CD4-positive, alpha-beta memory T cell (primary cell): ENCODE measurements at regions not wholly inside any gene's neighbourhood (a gene's known extent, or its start where the extent isn't known, plus 50 kb on each side); places are given as distances from the start of the nearest gene placed in this dataset.

Experiments
- CTCF ChIA-PET: fragments of 350-600 bp; sonication (Branson Sonifier 250); formaldehyde crosslinking; loops from one replicate; lab custom pipeline; 2021; ENCODE audit warnings: inconsistent platforms; ENCODE audit not compliant: partially characterized antibody; lab: Charles Lee
- POLR2A ChIA-PET: fragments of 350-600 bp; sonication (Branson Sonifier 250); formaldehyde crosslinking; loops from one replicate; lab custom pipeline; 2021; ENCODE audit not compliant: partially characterized antibody; lab: Charles Lee
- DNase-seq, 5 donors: peaks; one replicate each; pipeline versions ENCODE4 v3.0.0 to v3.0.0-alpha.2; 2020 to 2022; ENCODE audit warnings: mixed read lengths in 1 of 5
- H3K27ac ChIP-seq: one replicate; pipeline ENCODE4 v1.7.0; 2013; ENCODE audit warnings: low read depth, low read length
- H3K27me3 ChIP-seq: 2 replicates; pipeline ENCODE4 v1.7.0; 2013; ENCODE audit warnings: mild to moderate bottlenecking, low read length, moderate library complexity; ENCODE audit not compliant: insufficient read depth
- H3K36me3 ChIP-seq: 2 replicates; pipeline ENCODE4 v1.7.0; 2013; ENCODE audit warnings: mild to moderate bottlenecking, low read length, moderate library complexity; ENCODE audit not compliant: insufficient read depth
- H3K4me1 ChIP-seq: 2 replicates; pipeline ENCODE4 v1.7.0; 2013; ENCODE audit warnings: mild to moderate bottlenecking, low read length, moderate library complexity; ENCODE audit not compliant: insufficient read depth
- H3K4me3 ChIP-seq, 2 donors: one replicate each; pipeline ENCODE4 v1.7.0; 2013; ENCODE audit warnings: low read length in 2 of 2, mild to moderate bottlenecking in 1 of 2
- H3K9me3 ChIP-seq, 2 donors: one replicate each; pipeline ENCODE4 v1.7.0; 2013; ENCODE audit warnings: low read length in 2 of 2, control low read depth in 1 of 2; ENCODE audit not compliant: control insufficient read depth in 1 of 2
- H3K27ac Mint-ChIP-seq, 7 donors: one replicate each; pipeline ENCODE4 v1.8.0; 2020 to 2021; ENCODE audit warnings: mixed read lengths in 7 of 7, mild to moderate bottlenecking in 6 of 7, inconsistent platforms in 3 of 7, moderate library complexity in 3 of 7
- H3K27me3 Mint-ChIP-seq, 2 donors: one replicate each; pipeline ENCODE4 v1.8.0; 2020 to 2021; ENCODE audit warnings: mixed read lengths in 2 of 2
- H3K36me3 Mint-ChIP-seq, 2 donors: one replicate each; pipeline ENCODE4 v1.8.0; 2020 to 2021; ENCODE audit warnings: mixed read lengths in 2 of 2, inconsistent platforms in 1 of 2, mild to moderate bottlenecking in 1 of 2
- H3K4me1 Mint-ChIP-seq, 4 donors: one replicate each; pipeline ENCODE4 v1.8.0; 2020 to 2021; ENCODE audit warnings: mixed read lengths in 4 of 4, mild to moderate bottlenecking in 1 of 4
- H3K4me3 Mint-ChIP-seq, 8 donors: one replicate each; pipeline ENCODE4 v1.8.0; 2020 to 2021; ENCODE audit warnings: mixed read lengths in 8 of 8, mild to moderate bottlenecking in 7 of 8, moderate library complexity in 6 of 8, inconsistent platforms in 3 of 8
- H3K9me3 Mint-ChIP-seq, 8 donors: one replicate each; pipeline ENCODE4 v1.8.0; 2020 to 2021; ENCODE audit warnings: mixed read lengths in 8 of 8, mild to moderate bottlenecking in 5 of 8, inconsistent platforms in 3 of 8, moderate library complexity in 1 of 8
- intact Hi-C: fragments of 100-400 bp; cut with micrococcal nuclease; formaldehyde crosslinking; loops from one replicate; pipeline ENCODE4 v1.15.1; 2023

DNA sequence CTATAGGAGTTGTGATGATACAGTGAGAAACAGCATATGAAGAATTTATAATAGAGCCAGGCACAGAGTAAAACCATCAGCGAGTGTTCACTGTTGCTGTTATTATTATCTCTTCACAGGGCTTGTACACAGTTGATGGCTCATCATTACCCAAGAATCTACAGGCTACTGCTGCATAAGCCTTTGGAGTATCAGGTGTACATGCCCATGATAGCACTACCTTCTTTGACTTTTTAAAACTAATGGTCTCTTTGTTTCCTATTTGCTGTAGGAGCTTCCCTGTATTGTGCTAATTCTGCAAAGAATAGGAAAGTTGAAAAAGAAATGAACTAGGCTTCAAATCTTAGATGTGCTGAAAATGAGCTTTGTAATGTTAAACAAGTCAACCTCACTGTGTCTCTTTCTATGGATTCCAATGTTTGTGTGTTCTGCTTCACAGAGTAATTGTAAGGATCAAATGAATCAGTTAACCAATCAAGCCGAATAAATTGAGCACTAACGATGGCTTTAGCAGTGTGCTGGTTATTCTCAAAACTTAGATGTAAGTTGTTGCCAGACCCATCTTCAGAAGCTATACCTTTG, 138.8 kb downstream of the TUSC7 start:
- no peaks in the 10 kb centered on the region for H3K27me3 ChIP-seq
- H3K27me3 Mint-ChIP-seq, result no peaks in the 10 kb centered on the region
- POLR2A ChIA-PET, result no interaction called here
- H3K36me3 Mint-ChIP-seq, result no peaks in the 10 kb centered on the region
- H3K9me3 ChIP-seq, result no peaks in the 10 kb centered on the region
- H3K9me3 Mint-ChIP-seq, result peaks cover 0 to 7% (median 2%) of the 10 kb centered on the region in 8 donors
- H3K27ac Mint-ChIP-seq, result no peak overlapping the region
- no peaks in the 10 kb centered on the region for H3K36me3 ChIP-seq
- intact Hi-C loops, result no loop called here
- no peak overlapping the region for H3K27ac ChIP-seq
- no peak overlapping the region for H3K4me3 Mint-ChIP-seq
- no peaks in the 10 kb centered on the region for H3K4me1 ChIP-seq
- no peak overlapping the region for H3K4me3 ChIP-seq
- CTCF ChIA-PET, result interaction anchor here (1.1 kb wide), 1 partner anchor 11 kb away, joined by 3 read pairs; no protein-coding TSS in a partner anchor
- H3K4me1 Mint-ChIP-seq, result no peaks in the 10 kb centered on the region
- DNase-seq, result no peak

DNA sequence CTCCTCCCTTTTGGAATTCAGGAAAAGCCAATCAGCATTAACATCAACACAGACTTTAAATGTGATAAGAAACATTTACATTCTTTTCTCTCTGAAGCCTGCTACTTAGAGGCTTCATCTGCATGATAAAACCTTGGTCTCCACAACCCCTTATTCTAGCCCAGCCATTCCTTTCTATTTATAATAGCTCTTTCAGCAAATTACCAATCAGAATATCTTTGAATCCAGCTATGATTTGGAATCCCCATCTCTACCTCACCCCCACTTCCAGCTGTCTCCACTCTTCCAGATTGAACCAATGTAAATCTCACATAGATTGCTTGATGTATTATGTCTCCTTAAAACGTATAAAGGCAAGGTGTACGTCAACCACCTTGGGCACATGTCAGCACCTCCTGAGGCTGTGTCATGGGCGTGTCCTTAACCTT, 139.7 kb downstream of the TUSC7 start:
- Histone ChIP-seq H3K27ac (no peak overlapping the region), H3K9me3 (no peaks in the 10 kb centered on the region), H3K4me1 (no peaks in the 10 kb centered on the region), H3K36me3 (no peaks in the 10 kb centered on the region), H3K4me3 (no peak overlapping the region), H3K27me3 (no peaks in the 10 kb centered on the region)
- ChIA-PET CTCF (no interaction called here), POLR2A (no interaction called here)
- Mint-ChIP-seq H3K27ac (no peak overlapping the region), H3K4me1 (no peaks in the 10 kb centered on the region), H3K4me3 (no peak overlapping the region), H3K27me3 (no peaks in the 10 kb centered on the region), H3K9me3 (peaks cover 0 to 8% (median 2%) of the 10 kb centered on the region in 8 donors), H3K36me3 (no peaks in the 10 kb centered on the region)
- DNase-seq, result no peak
- intact Hi-C loops, result no loop called here

DNA sequence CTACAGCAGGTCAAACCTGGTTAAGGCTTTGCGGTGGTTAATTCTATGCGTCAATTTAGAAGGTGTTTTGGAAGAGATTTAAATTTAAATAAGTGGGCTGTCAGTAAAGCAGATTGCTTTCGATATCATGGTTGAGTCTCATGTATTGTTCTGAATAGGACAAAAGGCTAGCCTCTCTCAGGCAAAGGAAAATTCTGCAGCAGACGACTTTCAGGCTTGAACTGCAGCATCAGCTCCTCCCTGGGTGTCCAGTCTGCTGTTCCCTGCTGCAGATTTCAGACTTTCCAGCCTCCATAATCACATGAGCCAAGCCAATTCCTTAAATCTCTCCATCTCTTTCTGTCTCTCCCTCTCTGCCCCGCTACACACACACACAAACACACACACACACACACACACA, 143.2 kb downstream of the TUSC7 start:
- H3K27me3 Mint-ChIP-seq, result no peaks in the 10 kb centered on the region
- ChIA-PET CTCF (no interaction called here), POLR2A (no interaction called here)
- Histone ChIP-seq H3K27ac (no peak overlapping the region), H3K36me3 (no peaks in the 10 kb centered on the region), H3K27me3 (no peaks in the 10 kb centered on the region), H3K4me1 (no peaks in the 10 kb centered on the region), H3K9me3 (no peaks in the 10 kb centered on the region), H3K4me3 (no peak overlapping the region)
- intact Hi-C loops, result no loop called here
- DNase-seq, result no peak
- H3K4me3 Mint-ChIP-seq, result no peak overlapping the region
- H3K36me3 Mint-ChIP-seq, result no peaks in the 10 kb centered on the region
- no peak overlapping the region for H3K27ac Mint-ChIP-seq
- H3K9me3 Mint-ChIP-seq, result peaks cover 0 to 3% (median 0%) of the 10 kb centered on the region in 8 donors
- H3K4me1 Mint-ChIP-seq, result peaks cover 0 to 1% (median 0%) of the 10 kb centered on the region in 4 donors

DNA sequence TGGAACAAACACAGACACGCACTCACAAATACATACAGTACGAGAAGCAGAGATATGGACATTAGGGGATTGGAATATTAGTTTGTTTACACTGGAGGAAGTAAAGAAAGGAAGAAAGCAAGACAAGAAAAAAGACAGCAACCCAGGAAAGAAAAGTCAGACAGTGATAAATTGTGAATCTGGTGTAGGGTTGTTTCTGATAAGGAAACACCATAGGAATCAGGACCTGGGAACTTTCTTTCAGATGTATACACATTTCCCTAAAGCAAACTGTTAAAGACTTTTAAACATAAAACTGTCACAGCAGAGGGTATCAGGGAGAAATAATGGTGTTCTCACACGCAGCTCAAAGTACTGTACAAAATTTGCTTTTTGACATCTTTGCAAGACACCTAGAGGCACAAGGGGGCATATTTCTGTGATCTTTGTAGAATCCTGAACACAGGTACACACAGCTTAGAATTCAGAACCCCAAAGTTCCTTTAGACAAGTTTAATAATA, 153.7 kb downstream of the TUSC7 start:
- Histone ChIP-seq H3K4me1 (no peaks in the 10 kb centered on the region), H3K4me3 (no peak overlapping the region), H3K27me3 (no peaks in the 10 kb centered on the region), H3K9me3 (no peaks in the 10 kb centered on the region), H3K36me3 (no peaks in the 10 kb centered on the region), H3K27ac (no peak overlapping the region)
- Mint-ChIP-seq H3K4me3 (no peak overlapping the region), H3K36me3 (no peaks in the 10 kb centered on the region), H3K27ac (no peak overlapping the region), H3K9me3 (peaks cover 0 to 2% (median 0%) of the 10 kb centered on the region in 8 donors), H3K27me3 (no peaks in the 10 kb centered on the region), H3K4me1 (peaks cover 0 to 3% (median under 1%) of the 10 kb centered on the region in 4 donors)
- intact Hi-C loops, result no loop called here
- no peak for DNase-seq
- CTCF ChIA-PET, result no interaction called here
- POLR2A ChIA-PET, result no interaction called here

DNA sequence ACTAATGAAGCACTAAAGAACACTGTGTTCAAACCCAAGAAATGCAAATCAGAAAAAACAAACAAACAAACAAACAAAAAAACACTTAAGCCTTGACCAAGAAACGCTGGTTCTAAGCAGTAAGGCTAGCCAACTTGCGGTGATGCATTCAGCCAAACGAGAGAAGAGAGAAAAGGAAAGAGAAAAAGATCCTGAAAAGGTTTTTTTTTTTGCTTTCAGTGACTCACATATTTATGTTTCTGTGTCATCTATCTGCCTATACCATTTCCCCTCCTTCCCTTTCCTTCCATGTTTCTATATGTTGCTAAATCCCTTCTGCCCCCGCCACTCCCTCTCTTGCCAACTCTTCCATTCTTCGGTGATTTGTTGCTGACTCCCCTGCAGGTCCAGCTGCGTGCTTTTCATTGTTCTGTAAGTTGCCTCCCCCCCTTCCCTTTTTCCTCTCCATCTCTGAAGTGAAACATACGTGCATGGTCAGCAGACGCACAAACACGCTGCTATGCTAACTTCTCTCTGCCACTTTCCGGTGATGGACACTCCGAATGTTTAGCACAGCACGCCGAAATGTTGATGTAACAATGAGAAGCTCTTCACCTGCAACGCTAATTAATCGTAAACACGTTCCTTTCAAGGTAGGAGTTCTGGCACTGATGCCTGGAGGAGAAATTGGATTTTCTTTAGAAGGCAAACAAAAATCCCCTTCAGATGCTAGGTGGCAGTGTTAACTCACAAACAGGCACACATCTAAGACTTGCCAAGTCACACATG, 154.4 kb downstream of the TUSC7 start:
- H3K27ac Mint-ChIP-seq, result no peak overlapping the region
- peaks cover 0 to 2% (median 0%) of the 10 kb centered on the region in 8 donors for H3K9me3 Mint-ChIP-seq
- no peak overlapping the region for H3K4me3 ChIP-seq
- H3K9me3 ChIP-seq, result no peaks in the 10 kb centered on the region
- POLR2A ChIA-PET, result no interaction called here
- H3K27ac ChIP-seq, result no peak overlapping the region
- intact Hi-C loops, result no loop called here
- DNase-seq, result no peak
- H3K4me1 ChIP-seq, result no peaks in the 10 kb centered on the region
- CTCF ChIA-PET, result no interaction called here
- H3K27me3 Mint-ChIP-seq, result no peaks in the 10 kb centered on the region
- H3K36me3 Mint-ChIP-seq, result no peaks in the 10 kb centered on the region
- H3K27me3 ChIP-seq, result no peaks in the 10 kb centered on the region
- no peaks in the 10 kb centered on the region for H3K36me3 ChIP-seq
- no peak overlapping the region for H3K4me3 Mint-ChIP-seq
- H3K4me1 Mint-ChIP-seq, result peaks cover 0 to 3% (median under 1%) of the 10 kb centered on the region in 4 donors

DNA sequence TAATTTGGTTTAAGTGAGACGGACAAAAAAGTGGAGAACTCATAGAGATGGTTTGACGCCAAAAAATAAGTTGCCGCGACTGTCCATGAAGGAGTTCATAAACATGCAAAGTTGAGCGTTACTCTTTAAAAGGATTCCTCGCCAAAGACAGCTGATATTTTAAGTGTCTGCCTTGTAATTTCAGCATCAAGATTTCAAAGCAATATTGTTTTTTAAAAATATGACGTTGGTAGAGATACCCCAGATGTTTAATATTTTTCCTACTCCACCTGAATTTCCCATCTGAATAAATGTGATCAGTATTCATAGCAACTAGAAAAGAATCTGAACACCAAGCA, 155.0 kb downstream of the TUSC7 start:
- H3K27ac Mint-ChIP-seq, result no peak overlapping the region
- CTCF ChIA-PET, result no interaction called here
- no peak overlapping the region for H3K4me3 Mint-ChIP-seq
- no peaks in the 10 kb centered on the region for H3K36me3 Mint-ChIP-seq
- no peaks in the 10 kb centered on the region for H3K27me3 ChIP-seq
- no peaks in the 10 kb centered on the region for H3K27me3 Mint-ChIP-seq
- H3K9me3 ChIP-seq, result no peaks in the 10 kb centered on the region
- H3K9me3 Mint-ChIP-seq, result peaks cover 0 to 2% (median 0%) of the 10 kb centered on the region in 8 donors
- H3K4me1 ChIP-seq, result no peaks in the 10 kb centered on the region
- POLR2A ChIA-PET, result no interaction called here
- no peak overlapping the region for H3K4me3 ChIP-seq
- H3K27ac ChIP-seq, result no peak overlapping the region
- intact Hi-C loops, result no loop called here
- no peaks in the 10 kb centered on the region for H3K36me3 ChIP-seq
- DNase-seq, result no peak
- H3K4me1 Mint-ChIP-seq, result peaks cover 0 to 3% (median under 1%) of the 10 kb centered on the region in 4 donors

DNA sequence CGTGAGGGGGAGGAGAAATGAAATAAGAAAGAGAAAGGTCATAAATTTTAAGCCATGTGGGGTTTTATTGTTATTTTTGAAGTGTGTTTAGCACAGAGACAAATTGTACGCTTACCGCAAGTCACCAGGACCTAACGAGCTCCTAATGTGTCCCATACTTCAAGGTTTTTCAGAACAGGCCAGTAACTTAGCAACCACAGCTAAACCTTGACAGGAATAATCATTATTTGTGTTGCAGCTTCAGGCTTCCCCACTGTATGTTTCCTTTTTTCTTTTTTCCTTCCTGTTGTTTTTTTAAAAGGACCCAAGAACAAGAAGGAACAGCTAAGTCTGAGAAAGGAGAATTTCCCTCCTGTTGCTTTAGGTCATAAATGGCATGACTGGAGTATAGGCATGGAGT, 160.8 kb downstream of the TUSC7 start:
- ChIA-PET CTCF (no interaction called here), POLR2A (no interaction called here)
- Histone ChIP-seq H3K4me1 (no peaks in the 10 kb centered on the region), H3K27ac (no peak overlapping the region), H3K36me3 (no peaks in the 10 kb centered on the region), H3K27me3 (no peaks in the 10 kb centered on the region), H3K4me3 (no peak overlapping the region), H3K9me3 (no peaks in the 10 kb centered on the region)
- no peak overlapping the region for H3K4me3 Mint-ChIP-seq
- no peak for DNase-seq
- peaks cover 0 to 4% (median 0%) of the 10 kb centered on the region in 8 donors for H3K9me3 Mint-ChIP-seq
- intact Hi-C loops, result no loop called here
- H3K27ac Mint-ChIP-seq, result no peak overlapping the region
- H3K27me3 Mint-ChIP-seq, result no peaks in the 10 kb centered on the region
- no peaks in the 10 kb centered on the region for H3K36me3 Mint-ChIP-seq
- H3K4me1 Mint-ChIP-seq, result no peaks in the 10 kb centered on the region
